ENCODE measurements at regions not wholly inside any gene's neighbourhood (a gene's known extent, or its start where the extent isn't known, plus 50 kb on each side); places are given as distances from the start of the nearest gene placed in this dataset.
A peak's percentile ranks its signal among the peaks of the same experiment; 100 is the strongest.

- in situ Hi-C loops (cut with MboI; ENCODE audit: low pct_unique_long_range_greater_than_20kb in 2 of 9, low sequenced_read_pairs in 9 of 9, unreplicated experiment in 9 of 9): no loop called here
- H3K4me3 ChIP-seq: no peak overlapping the region
- peak in 5 of 8 experiments; percentile 55 to 87 (median 79) for ATAC-seq (replicated peaks in 6 of 8)
- no peak overlapping the region for H3K27ac ChIP-seq
- peaks cover 9 to 13% of the 10 kb centered on the region in 2 donors for H3K4me1 ChIP-seq (replicated peaks in 1 of 2)
- 0 to 83% (median 50%) methylated on average over 1 to 2 of the region's 2 CpGs; no CpG with 5 or more reads in 3 of the 10 experiments for WGBS, 10 experiments
Observed at GRCh38 chr4:32589097-32589496, 1868.9 kb downstream of the PCDH7 start.

GRCh38 chr4:32589853-32590252 lies 1869.7 kb downstream of the PCDH7 start:
- in situ Hi-C loops (cut with MboI; ENCODE audit: low pct_unique_long_range_greater_than_20kb in 2 of 9, low sequenced_read_pairs in 9 of 9, unreplicated experiment in 9 of 9): no loop called here
- H3K27ac ChIP-seq: no peak overlapping the region
- H3K4me1 ChIP-seq (replicated peaks in 1 of 2): peaks cover 9 to 13% of the 10 kb centered on the region in 2 donors
- no peak overlapping the region for H3K4me3 ChIP-seq
- 0 to 100% (median 71%) methylated on average over 1 to 2 of the region's 2 CpGs; no CpG with 5 or more reads in 1 of the 10 experiments for WGBS, 10 experiments
- ATAC-seq (replicated peaks in 6 of 8): peak in 2 of 8 experiments; percentile 12 to 32

- in situ Hi-C loops (cut with MboI; ENCODE audit: low pct_unique_long_range_greater_than_20kb in 2 of 9, low sequenced_read_pairs in 9 of 9, unreplicated experiment in 9 of 9): no loop called here
- Histone ChIP-seq H3K4me1 (replicated peaks in 1 of 2) (peaks cover 0 to 15% of the 10 kb centered on the region in 2 donors), H3K4me3 (no peak overlapping the region), H3K27ac (no peak overlapping the region)
- ATAC-seq (replicated peaks in 6 of 8): peak in 1 of 8 experiments; percentile 55
- WGBS, 10 experiments: 0 to 100% (median 42%) methylated on average over 1 of the region's 1 CpG; no CpG with 5 or more reads in 4 of the 10 experiments
Observed at GRCh38 chr4:32597354-32597753, 1877.2 kb downstream of the PCDH7 start.

GRCh38 chr4:32601848-32602247 lies 1881.7 kb downstream of the PCDH7 start:
- ATAC-seq (replicated peaks in 6 of 8): peak in 5 of 8 experiments; percentile 64 to 98 (median 97)
- Histone ChIP-seq H3K4me3 (no peak overlapping the region), H3K4me1 (replicated peaks in 1 of 2) (peaks cover 0 to 14% of the 10 kb centered on the region in 2 donors), H3K27ac (no peak overlapping the region)
- in situ Hi-C loops (cut with MboI; ENCODE audit: low pct_unique_long_range_greater_than_20kb in 2 of 9, low sequenced_read_pairs in 9 of 9, unreplicated experiment in 9 of 9): no loop called here
- WGBS, 10 experiments: 0 to 64% (median 25%) methylated on average over 1 to 3 of the region's 3 CpGs; no CpG with 5 or more reads in 3 of the 10 experiments

GRCh38 chr4:32607978-32608377 lies 1887.8 kb downstream of the PCDH7 start:
- WGBS, 10 experiments: 0 to 91% (median 63%) methylated on average over 1 of the region's 1 CpG; no CpG with 5 or more reads in 4 of the 10 experiments
- H3K4me1 ChIP-seq (replicated peaks in 1 of 2): no peaks in the 10 kb centered on the region
- H3K27ac ChIP-seq: no peak overlapping the region
- no peak overlapping the region for H3K4me3 ChIP-seq
- ATAC-seq (replicated peaks in 6 of 8): no peak
- in situ Hi-C loops (cut with MboI; ENCODE audit: low pct_unique_long_range_greater_than_20kb in 2 of 9, low sequenced_read_pairs in 9 of 9, unreplicated experiment in 9 of 9): no loop called here

GRCh38 chr4:32624943-32625603 lies 1904.9 kb downstream of the PCDH7 start:
- Histone ChIP-seq H3K4me3 (no peak overlapping the region), H3K27ac (no peak overlapping the region), H3K4me1 (replicated peaks in 1 of 2) (peaks cover 15 to 18% of the 10 kb centered on the region in 2 donors)
- in situ Hi-C loops (cut with MboI; ENCODE audit: low pct_unique_long_range_greater_than_20kb in 2 of 9, low sequenced_read_pairs in 9 of 9, unreplicated experiment in 9 of 9): no loop called here
- WGBS, 10 experiments: 8 to 97% (median 81%) methylated on average over 1 to 7 of the region's 7 CpGs
- ATAC-seq (replicated peaks in 6 of 8): peak in 2 of 8 experiments; percentile 32 to 79

- 0 to 93% (median 84%) methylated on average over 2 to 4 of the region's 4 CpGs; no CpG with 5 or more reads in 2 of the 10 experiments for WGBS, 10 experiments
- peak in 5 of 8 experiments; percentile 32 to 63 (median 45) for ATAC-seq (replicated peaks in 6 of 8)
- Histone ChIP-seq H3K27ac (no peak overlapping the region), H3K4me1 (replicated peaks in 1 of 2) (peaks cover 15 to 18% of the 10 kb centered on the region in 2 donors), H3K4me3 (no peak overlapping the region)
- in situ Hi-C loops (cut with MboI; ENCODE audit: low pct_unique_long_range_greater_than_20kb in 2 of 9, low sequenced_read_pairs in 9 of 9, unreplicated experiment in 9 of 9): no loop called here
Observed at GRCh38 chr4:32625687-32626337, 1905.6 kb downstream of the PCDH7 start.

- peak in 4 of 8 experiments; percentile 40 to 74 (median 62) for ATAC-seq (replicated peaks in 6 of 8)
- in situ Hi-C loops (cut with MboI; ENCODE audit: low pct_unique_long_range_greater_than_20kb in 2 of 9, low sequenced_read_pairs in 9 of 9, unreplicated experiment in 9 of 9): no loop called here
- 13 to 92% (median 53%) methylated on average over 2 to 3 of the region's 3 CpGs; no CpG with 5 or more reads in 1 of the 10 experiments for WGBS, 10 experiments
Observed at GRCh38 chr4:32631831-32632230, 1911.7 kb downstream of the PCDH7 start.

GRCh38 chr4:32633421-32633820 lies 1913.3 kb downstream of the PCDH7 start:
- in situ Hi-C loops (cut with MboI; ENCODE audit: low pct_unique_long_range_greater_than_20kb in 2 of 9, low sequenced_read_pairs in 9 of 9, unreplicated experiment in 9 of 9): no loop called here
- 53 to 98% (median 89%) methylated on average over 6 to 11 of the region's 17 CpGs; no CpG with 5 or more reads in 4 of the 10 experiments for WGBS, 10 experiments
- Histone ChIP-seq H3K27ac (no peak overlapping the region), H3K4me3 (no peak overlapping the region), H3K4me1 (replicated peaks in 1 of 2) (no peaks in the 10 kb centered on the region)
- no peak for ATAC-seq (replicated peaks in 6 of 8)

More at GRCh38 chr4:32631831-32632230, 1911.7 kb downstream of the PCDH7 start:
- no peak overlapping the region for H3K27ac ChIP-seq
- no peak overlapping the region for H3K4me3 ChIP-seq
- no peaks in the 10 kb centered on the region for H3K4me1 ChIP-seq (replicated peaks in 1 of 2)

- in situ Hi-C loops (cut with MboI; ENCODE audit: low pct_unique_long_range_greater_than_20kb in 2 of 9, low sequenced_read_pairs in 9 of 9, unreplicated experiment in 9 of 9): no loop called here
- WGBS, 10 experiments: 33 to 100% (median 83%) methylated on average over 1 to 6 of the region's 6 CpGs
- ATAC-seq (replicated peaks in 6 of 8): no peak
- Histone ChIP-seq H3K4me3 (no peak overlapping the region), H3K4me1 (replicated peaks in 1 of 2) (no peaks in the 10 kb centered on the region), H3K27ac (no peak overlapping the region)
Observed at GRCh38 chr4:32645653-32646052, 1925.5 kb downstream of the PCDH7 start.

- in situ Hi-C loops (cut with MboI; ENCODE audit: low pct_unique_long_range_greater_than_20kb in 2 of 9, low sequenced_read_pairs in 9 of 9, unreplicated experiment in 9 of 9): no loop called here
- Histone ChIP-seq H3K4me1 (replicated peaks in 1 of 2) (no peaks in the 10 kb centered on the region), H3K27ac (no peak overlapping the region), H3K4me3 (no peak overlapping the region)
- 0 to 100% (median 80%) methylated on average over 1 to 2 of the region's 3 CpGs; no CpG with 5 or more reads in 5 of the 10 experiments for WGBS, 10 experiments
- ATAC-seq (replicated peaks in 6 of 8): no peak
Observed at GRCh38 chr4:32658019-32658418, 1937.8 kb downstream of the PCDH7 start.

GRCh38 chr4:32661229-32661628 lies 1941.1 kb downstream of the PCDH7 start:
- no peak for ATAC-seq (replicated peaks in 6 of 8)

GRCh38 chr4:32662803-32663202 lies 1942.6 kb downstream of the PCDH7 start:
- no peak overlapping the region for H3K27ac ChIP-seq
- WGBS, 10 experiments: 0 to 100% (median 95%) methylated on average over 1 to 2 of the region's 2 CpGs
- in situ Hi-C loops (cut with MboI; ENCODE audit: low pct_unique_long_range_greater_than_20kb in 2 of 9, low sequenced_read_pairs in 9 of 9, unreplicated experiment in 9 of 9): no loop called here
- no peak for ATAC-seq (replicated peaks in 6 of 8)
- H3K4me3 ChIP-seq: no peak overlapping the region
- H3K4me1 ChIP-seq (replicated peaks in 1 of 2): no peaks in the 10 kb centered on the region

More at GRCh38 chr4:32661229-32661628, 1941.1 kb downstream of the PCDH7 start:
- Histone ChIP-seq H3K4me1 (replicated peaks in 1 of 2) (no peaks in the 10 kb centered on the region), H3K4me3 (no peak overlapping the region), H3K27ac (no peak overlapping the region)
- in situ Hi-C loops (cut with MboI; ENCODE audit: low pct_unique_long_range_greater_than_20kb in 2 of 9, low sequenced_read_pairs in 9 of 9, unreplicated experiment in 9 of 9): no loop called here
- WGBS, 10 experiments: 0 to 80% (median 69%) methylated on average over 1 to 3 of the region's 3 CpGs; no CpG with 5 or more reads in 1 of the 10 experiments
